NT2/D1 (cell line): ENCODE measurements at regions not wholly inside any gene's neighbourhood (a gene's known extent, or its start where the extent isn't known, plus 50 kb on each side); places are given as distances from the start of the nearest gene placed in this dataset.
"Not testable (repeated sequence)": the region's sequence is repeated elsewhere in the genome, so short reads cannot be mapped to it uniquely, and the experiment has no call there.

ENCODE experiments used
- DNase-seq: peaks from one replicate; pipeline ENCODE4 v3.0.0-alpha.2; 2011; ENCODE audit warnings: low read depth, low spot score
- H3K27me3 ChIP-seq: 2 replicates; pipeline ENCODE4 v1.6.0; 2011; ENCODE audit warnings: mild to moderate bottlenecking; ENCODE audit not compliant: insufficient read length, insufficient read depth
- H3K36me3 ChIP-seq: 2 replicates; pipeline ENCODE4 v1.6.1; 2011; ENCODE audit warnings: mild to moderate bottlenecking, low read length, mixed read lengths; ENCODE audit not compliant: insufficient read depth, insufficient read length
- H3K4me1 ChIP-seq: 2 replicates; pipeline ENCODE4 v1.5.1; 2011; ENCODE audit not compliant: insufficient read depth, insufficient read length
- H3K4me3 ChIP-seq: 2 replicates; pipeline ENCODE4 v1.5.1; 2011; ENCODE audit warnings: low read depth; ENCODE audit not compliant: insufficient read length
- H3K9ac ChIP-seq: 2 replicates; pipeline ENCODE4 v1.6.0; 2011; ENCODE audit warnings: low read depth; ENCODE audit not compliant: insufficient read length
- H3K9me3 ChIP-seq: 2 replicates; pipeline ENCODE4 v1.5.1; 2011; ENCODE audit warnings: mild to moderate bottlenecking, low read length; ENCODE audit not compliant: insufficient read depth
- SUZ12 ChIP-seq: IDR thresholded peaks from 2 replicates; pipeline ENCODE4 v1.6.1; 2011; ENCODE audit not compliant: insufficient read length, insufficient read depth; ENCODE audit errors: extremely low read depth
- YY1 ChIP-seq: IDR thresholded peaks from 2 replicates; pipeline ENCODE4 v1.6.1; 2011; ENCODE audit not compliant: insufficient read length, insufficient read depth
- ZNF274 ChIP-seq: IDR thresholded peaks from 2 replicates; pipeline ENCODE4 v1.6.1; 2011; ENCODE audit warnings: mild to moderate bottlenecking, low read depth, low read length

DNA sequence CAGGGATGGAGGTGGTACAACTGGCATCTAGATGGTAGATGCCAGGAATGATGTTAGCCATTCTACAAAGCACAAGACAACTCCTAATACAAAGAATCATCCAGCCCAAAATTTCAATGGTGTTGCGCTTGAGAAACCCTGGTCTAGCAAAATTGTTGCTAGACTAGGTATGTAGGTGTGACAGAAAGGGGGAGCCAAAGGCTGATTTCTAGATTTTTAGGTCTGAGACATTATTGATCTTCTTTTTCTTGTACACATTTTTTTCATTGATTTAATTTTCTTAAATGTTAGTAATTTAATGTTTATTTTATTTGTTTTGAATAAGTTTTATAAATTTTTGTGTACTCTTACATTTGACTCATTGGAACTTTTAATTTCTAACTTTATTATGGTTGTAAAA lies 216.4 kb downstream of the FSIP2 start:
- Histone ChIP-seq H3K27me3 (no peaks in the 10 kb centered on the region), H3K36me3 (no peaks in the 10 kb centered on the region), H3K4me1 (no peaks in the 10 kb centered on the region), H3K4me3 (no peak overlapping the region), H3K9me3 (no peaks in the 10 kb centered on the region), H3K9ac (no peak overlapping the region)
- TF ChIP-seq ZNF274 (no peak), YY1 (no peak), SUZ12 (no peak)
- no peak for DNase-seq

DNA sequence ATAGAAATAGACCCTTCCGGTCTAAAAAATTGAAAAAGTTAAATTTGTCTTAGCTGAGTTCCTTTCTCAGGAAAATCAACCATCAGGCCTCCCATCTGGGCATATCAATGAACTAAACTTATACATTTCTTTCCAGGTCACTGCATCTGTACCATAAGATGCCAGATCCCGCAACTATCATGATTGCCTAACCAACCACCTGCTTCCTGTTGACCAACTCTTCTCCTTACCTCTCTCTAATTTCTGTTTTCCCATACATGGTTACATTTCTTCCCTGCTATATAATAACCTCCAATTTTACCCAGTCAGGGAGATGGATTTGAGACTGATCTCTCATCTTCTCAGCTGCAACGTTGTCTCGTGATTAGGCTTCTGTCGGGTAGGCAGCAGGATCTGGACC lies 228.7 kb downstream of the FSIP2 start:
- no peak for TF ChIP-seq YY1
- TF ChIP-seq ZNF274, result no peak
- TF ChIP-seq SUZ12, result no peak
- Histone ChIP-seq H3K4me3 (no peak overlapping the region), H3K9ac (no peak overlapping the region), H3K4me1 (no peaks in the 10 kb centered on the region), H3K9me3 (peaks cover 6% of the 10 kb centered on the region; the same call in 1 of the 2 replicates), H3K27me3 (no peaks in the 10 kb centered on the region), H3K36me3 (no peaks in the 10 kb centered on the region)
- no peak for DNase-seq

DNA sequence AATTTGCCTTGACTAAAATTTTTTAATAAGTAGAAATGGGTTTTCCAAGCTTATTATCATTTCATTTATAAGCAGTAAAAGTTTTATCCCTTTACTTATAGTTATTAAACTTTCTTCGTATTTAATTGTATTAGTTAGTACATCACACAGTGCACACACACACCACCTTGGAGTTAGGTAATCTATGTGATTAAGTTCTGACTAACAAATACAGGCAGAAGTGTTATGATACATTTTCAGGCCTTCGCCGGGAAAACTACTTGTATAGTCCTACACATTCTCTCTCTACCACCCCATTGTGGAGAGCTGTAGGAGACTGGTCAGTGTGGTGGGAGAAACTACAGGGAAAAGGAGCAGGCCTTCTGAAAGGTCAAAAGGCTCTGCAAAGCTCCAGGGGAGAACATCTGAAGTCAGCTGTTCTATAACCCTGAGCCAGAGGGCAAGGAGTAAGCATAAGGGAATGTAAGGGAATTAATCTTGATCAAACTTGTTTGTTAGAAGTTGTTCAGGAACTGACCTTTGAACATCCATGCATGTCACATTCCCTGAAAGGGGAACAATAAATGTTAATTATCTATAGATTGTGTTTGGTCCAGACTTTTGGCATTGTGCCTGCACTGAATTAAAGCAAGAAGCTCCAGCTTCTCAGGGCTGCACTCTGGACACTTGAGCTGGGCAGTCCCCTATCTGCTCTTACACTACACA lies 231.7 kb downstream of the FSIP2 start:
- Histone ChIP-seq H3K9me3 (peaks cover 12% of the 10 kb centered on the region; the same call in 1 of the 2 replicates), H3K27me3 (no peaks in the 10 kb centered on the region), H3K4me3 (no peak overlapping the region), H3K4me1 (no peaks in the 10 kb centered on the region), H3K36me3 (no peaks in the 10 kb centered on the region), H3K9ac (no peak overlapping the region)
- DNase-seq, result no peak
- no peak for TF ChIP-seq ZNF274
- TF ChIP-seq SUZ12, result no peak
- TF ChIP-seq YY1, result no peak

DNA sequence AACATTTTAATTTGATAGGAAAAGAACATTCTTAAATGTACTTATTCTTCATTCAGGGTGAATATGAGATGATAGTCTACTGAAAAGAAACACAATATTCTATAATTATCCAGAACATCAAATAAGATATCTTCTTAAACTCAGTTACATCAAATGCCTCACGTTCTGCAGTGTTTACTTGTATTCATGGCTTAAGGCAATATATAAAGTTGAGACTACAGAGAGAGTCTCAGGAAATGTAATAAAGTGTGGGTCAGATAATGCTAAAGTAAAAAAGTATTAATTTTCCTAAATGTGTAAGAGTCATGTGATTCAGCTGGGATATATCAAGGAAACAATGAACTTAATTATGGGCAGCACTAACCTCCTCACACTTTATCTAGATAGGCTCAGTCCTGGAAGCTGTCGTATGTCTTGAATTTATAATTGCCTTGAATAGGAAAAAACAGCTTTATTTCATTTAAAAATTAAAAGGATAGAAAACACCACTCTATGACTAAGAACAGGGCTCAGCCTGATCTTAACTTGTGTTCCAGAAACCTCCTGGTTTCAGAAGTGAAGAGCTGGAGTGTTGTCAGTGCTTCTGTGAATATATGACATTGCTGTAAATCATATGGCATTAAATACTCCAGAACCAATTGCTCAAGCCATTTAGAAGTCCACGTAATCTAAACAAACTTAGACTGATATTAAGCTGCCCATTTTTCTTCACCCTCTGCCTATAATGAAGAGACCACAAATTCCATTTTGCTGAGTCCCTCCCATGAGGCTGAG lies 240.2 kb downstream of the FSIP2 start:
- no peaks in the 10 kb centered on the region for H3K4me1 ChIP-seq
- no peak overlapping the region for H3K4me3 ChIP-seq
- no peak for TF ChIP-seq YY1
- no peak for TF ChIP-seq ZNF274
- no peak for TF ChIP-seq SUZ12
- H3K9me3 ChIP-seq, result no peaks in the 10 kb centered on the region
- DNase-seq, result no peak
- no peak overlapping the region for H3K9ac ChIP-seq
- no peaks in the 10 kb centered on the region for H3K27me3 ChIP-seq
- no peaks in the 10 kb centered on the region for H3K36me3 ChIP-seq

DNA sequence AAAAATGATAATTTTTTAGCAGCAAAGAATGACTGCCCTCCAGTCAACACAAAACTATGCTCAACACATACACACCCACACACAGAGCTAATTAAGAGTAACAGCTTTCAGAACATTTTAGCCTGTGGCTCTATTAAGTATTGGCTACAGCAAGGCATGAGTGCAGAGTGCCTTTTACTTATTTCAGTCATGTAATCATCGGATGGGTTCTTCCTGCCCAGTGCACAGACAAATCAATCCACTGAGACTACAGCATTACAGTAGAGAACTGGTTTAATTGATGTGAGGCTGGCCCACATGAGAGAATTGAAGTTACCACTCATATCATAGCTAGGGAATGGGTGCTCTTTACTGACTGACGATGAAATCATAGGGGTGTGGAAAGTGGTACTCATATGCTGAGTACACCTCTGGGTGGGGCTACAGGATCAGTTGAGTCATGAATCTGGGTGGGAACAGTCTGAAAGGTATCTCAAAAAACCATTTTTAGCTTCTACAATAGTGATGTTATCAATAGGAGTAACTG lies 241.0 kb downstream of the FSIP2 start:
- Histone ChIP-seq H3K36me3 (no peaks in the 10 kb centered on the region), H3K9me3 (no peaks in the 10 kb centered on the region), H3K4me3 (no peak overlapping the region), H3K9ac (no peak overlapping the region), H3K4me1 (no peaks in the 10 kb centered on the region), H3K27me3 (no peaks in the 10 kb centered on the region)
- no peak for TF ChIP-seq SUZ12
- no peak for TF ChIP-seq ZNF274
- no peak for TF ChIP-seq YY1
- peak; percentile 8 for DNase-seq

DNA sequence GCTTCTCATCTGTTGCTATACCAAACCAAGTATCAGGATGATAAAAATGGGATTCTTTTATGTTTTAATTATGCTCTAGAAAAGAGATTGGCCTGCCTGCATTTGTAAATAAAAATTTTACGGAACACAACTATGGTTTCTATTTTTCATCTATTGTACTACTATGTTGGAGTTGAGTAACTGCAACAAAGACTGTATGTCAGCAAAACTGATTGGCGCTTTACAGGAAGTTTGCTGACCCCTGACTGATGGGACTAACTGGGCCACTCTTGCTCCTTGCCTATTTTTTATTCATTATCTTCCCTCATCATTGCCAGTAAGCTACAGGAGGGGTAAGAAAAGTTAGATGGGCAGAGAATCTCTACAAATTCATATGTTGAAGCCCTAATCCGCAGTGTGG lies 242.3 kb downstream of the FSIP2 start:
- Histone ChIP-seq H3K4me3 (no peak overlapping the region), H3K9ac (no peak overlapping the region), H3K27me3 (no peaks in the 10 kb centered on the region), H3K4me1 (no peaks in the 10 kb centered on the region), H3K9me3 (no peaks in the 10 kb centered on the region), H3K36me3 (no peaks in the 10 kb centered on the region)
- TF ChIP-seq SUZ12, result no peak
- TF ChIP-seq ZNF274, result no peak
- no peak for TF ChIP-seq YY1
- DNase-seq, result no peak

DNA sequence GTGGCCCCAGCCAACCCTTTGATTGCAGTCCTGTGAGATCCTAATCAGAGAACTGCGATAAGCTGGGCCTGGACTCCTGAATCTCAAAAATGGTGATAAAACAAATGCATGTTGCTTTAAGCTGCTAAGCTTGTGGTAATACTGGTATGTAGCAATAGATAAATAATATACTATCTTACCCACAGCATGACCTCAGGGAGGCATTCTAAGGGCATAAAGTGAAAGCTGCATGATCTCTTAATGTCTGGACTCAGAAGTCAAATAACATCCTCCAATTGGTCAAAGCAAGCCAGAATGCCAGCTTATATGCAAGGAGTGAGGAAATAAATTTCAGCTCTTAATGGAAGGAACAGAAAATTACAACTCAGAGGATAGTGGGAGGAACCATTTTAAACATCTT lies 246.1 kb downstream of the FSIP2 start:
- Histone ChIP-seq H3K9ac (no peak overlapping the region), H3K4me1 (no peaks in the 10 kb centered on the region), H3K36me3 (no peaks in the 10 kb centered on the region), H3K27me3 (no peaks in the 10 kb centered on the region), H3K4me3 (no peak overlapping the region), H3K9me3 (no peaks in the 10 kb centered on the region)
- no peak for DNase-seq
- TF ChIP-seq ZNF274 (no peak), SUZ12 (no peak), YY1 (no peak)

DNA sequence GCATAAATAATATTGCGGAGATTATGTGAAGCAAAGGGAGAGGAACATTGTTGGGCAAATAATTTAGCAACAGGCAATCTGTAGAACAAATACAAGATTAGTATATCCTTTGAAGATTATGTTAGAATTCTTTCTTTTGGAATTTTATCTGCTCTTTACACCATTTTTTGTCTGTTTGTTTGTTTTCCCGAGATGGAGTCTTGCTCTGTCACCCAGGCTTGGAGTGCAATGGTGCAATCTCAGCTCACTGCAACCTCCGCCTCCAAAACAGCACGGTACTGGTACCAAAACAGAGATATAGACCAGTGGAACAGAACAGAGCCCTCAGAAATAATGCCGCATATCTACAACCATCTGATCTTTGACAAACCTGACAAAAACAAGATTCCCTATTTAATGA lies 250.3 kb downstream of the FSIP2 start:
- not testable (repeated sequence) for DNase-seq, H3K27me3 ChIP-seq, H3K9me3 ChIP-seq, H3K36me3 ChIP-seq, H3K4me1 ChIP-seq, H3K4me3 ChIP-seq, H3K9ac ChIP-seq
